ENCODE measurements at regions not wholly inside any gene's neighbourhood (a gene's known extent, or its start where the extent isn't known, plus 50 kb on each side); places are given as distances from the start of the nearest gene placed in this dataset.

- no peak for TF ChIP-seq POLR2AphosphoS5 (IDR thresholded peaks at IDR 0.05; ENCODE audit: low read depth)
- TF ChIP-seq CTCF (IDR thresholded peaks at IDR 0.05; ENCODE audit: insufficient read depth, low read length): no peak
- no peak for TF ChIP-seq REST (IDR thresholded peaks at IDR 0.05; ENCODE audit: insufficient replicate concordance, low read depth)
- no peak for TF ChIP-seq GABPA (IDR thresholded peaks at IDR 0.05; ENCODE audit: low read depth)
Observed at GRCh38 chr4:77355731-77356130, 198.7 kb downstream of the CCNG2 start.
